Calu3 (cell line): ENCODE measurements at regions not wholly inside any gene's neighbourhood (a gene's known extent, or its start where the extent isn't known, plus 50 kb on each side); places are given as distances from the start of the nearest gene placed in this dataset.

ENCODE experiments used
- BruUV-seq: library from RNA; stranded (reverse); fragments of 400-500 nt; replicated peaks from 2 replicates; lab custom pipeline; 2021; lab: Mats Ljungman, UMichigan
- CTCF ChIA-PET: fragments of 300-600 bp; sonication (Branson Sonifier 250); formaldehyde crosslinking; loops from one replicate; lab custom pipeline; 2022; ENCODE audit warnings: antibody characterized with exemption; lab: Charles Lee
- DNase-seq: peaks from one replicate; pipeline ENCODE4 v3.0.0; 2022
- H3K27ac Mint-ChIP-seq: one replicate; pipeline ENCODE4 v1.8.0; 2022; ENCODE audit warnings: mixed read lengths; ENCODE audit not compliant: unreplicated experiment
- H3K27me3 Mint-ChIP-seq: one replicate; pipeline ENCODE4 v1.8.0; 2022; ENCODE audit warnings: mixed read lengths; ENCODE audit not compliant: unreplicated experiment
- H3K36me3 Mint-ChIP-seq: one replicate; pipeline ENCODE4 v1.8.0; 2022; ENCODE audit warnings: mild to moderate bottlenecking, moderate library complexity, mixed read lengths; ENCODE audit not compliant: insufficient read depth, unreplicated experiment
- H3K4me1 Mint-ChIP-seq: one replicate; pipeline ENCODE4 v1.8.0; 2022; ENCODE audit warnings: mild to moderate bottlenecking, low read depth, mixed read lengths; ENCODE audit not compliant: unreplicated experiment
- H3K4me3 Mint-ChIP-seq: one replicate; pipeline ENCODE4 v1.8.0; 2022; ENCODE audit warnings: mild to moderate bottlenecking, low read depth, moderate library complexity, mixed read lengths; ENCODE audit not compliant: unreplicated experiment
- H3K9me3 Mint-ChIP-seq: one replicate; pipeline ENCODE4 v1.8.0; 2022; ENCODE audit warnings: low read depth, mixed read lengths; ENCODE audit not compliant: unreplicated experiment
- intact Hi-C: fragments of 100-400 bp; cut with micrococcal nuclease; formaldehyde crosslinking; loops from one replicate; pipeline ENCODE4 v1.10.0; 2022; ENCODE audit not compliant: unreplicated experiment
- TF ChIP-seq, protein P1 (sequence below): fragments of 200-600 bp; IDR thresholded peaks from one replicate; pipeline ENCODE4 v1.8.0; 2022; ENCODE audit warnings: antibody characterized with exemption; ENCODE audit not compliant: unreplicated experiment

DNA sequence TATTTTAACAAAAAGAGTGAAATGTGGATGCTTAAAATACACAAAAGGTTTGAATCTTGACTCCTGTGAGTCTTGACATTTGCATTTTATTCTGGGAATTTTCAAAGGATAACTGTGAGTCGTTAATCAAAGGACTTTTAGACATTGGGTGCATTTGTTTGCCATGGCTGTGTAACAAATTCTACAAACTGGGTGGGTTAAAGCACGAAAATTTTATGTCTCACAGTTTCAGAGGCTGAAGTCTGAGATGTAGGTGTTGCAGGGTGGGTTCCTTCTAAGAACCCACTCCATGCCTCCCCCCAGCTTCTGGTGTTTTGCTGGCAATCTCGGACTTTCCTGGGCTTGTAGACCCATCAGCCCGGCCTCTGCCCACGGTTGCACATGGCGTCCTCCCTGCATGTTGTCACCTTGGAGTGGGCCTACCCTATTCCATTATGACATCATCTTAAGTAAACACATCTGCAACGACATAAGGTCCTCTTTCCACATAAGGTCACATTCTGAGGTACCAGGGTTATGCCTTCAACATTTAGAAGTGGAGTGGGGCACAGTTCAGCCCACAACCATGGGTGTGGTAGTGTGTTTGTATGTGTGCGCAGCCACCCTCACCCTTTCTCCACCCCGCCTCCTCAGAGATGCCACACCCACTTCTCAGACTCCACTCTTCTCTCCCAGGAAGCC lies 113.1 kb downstream of the FOXA2 start:
- intact Hi-C loops: no loop called here
- Mint-ChIP-seq H3K9me3 (no peaks in the 10 kb centered on the region), H3K27ac (no peak overlapping the region), H3K4me1 (peaks cover 2% of the 10 kb centered on the region), H3K4me3 (no peak overlapping the region), H3K27me3 (no peaks in the 10 kb centered on the region), H3K36me3 (no peaks in the 10 kb centered on the region)
- no peak for DNase-seq
- TF ChIP-seq, protein P1, sequence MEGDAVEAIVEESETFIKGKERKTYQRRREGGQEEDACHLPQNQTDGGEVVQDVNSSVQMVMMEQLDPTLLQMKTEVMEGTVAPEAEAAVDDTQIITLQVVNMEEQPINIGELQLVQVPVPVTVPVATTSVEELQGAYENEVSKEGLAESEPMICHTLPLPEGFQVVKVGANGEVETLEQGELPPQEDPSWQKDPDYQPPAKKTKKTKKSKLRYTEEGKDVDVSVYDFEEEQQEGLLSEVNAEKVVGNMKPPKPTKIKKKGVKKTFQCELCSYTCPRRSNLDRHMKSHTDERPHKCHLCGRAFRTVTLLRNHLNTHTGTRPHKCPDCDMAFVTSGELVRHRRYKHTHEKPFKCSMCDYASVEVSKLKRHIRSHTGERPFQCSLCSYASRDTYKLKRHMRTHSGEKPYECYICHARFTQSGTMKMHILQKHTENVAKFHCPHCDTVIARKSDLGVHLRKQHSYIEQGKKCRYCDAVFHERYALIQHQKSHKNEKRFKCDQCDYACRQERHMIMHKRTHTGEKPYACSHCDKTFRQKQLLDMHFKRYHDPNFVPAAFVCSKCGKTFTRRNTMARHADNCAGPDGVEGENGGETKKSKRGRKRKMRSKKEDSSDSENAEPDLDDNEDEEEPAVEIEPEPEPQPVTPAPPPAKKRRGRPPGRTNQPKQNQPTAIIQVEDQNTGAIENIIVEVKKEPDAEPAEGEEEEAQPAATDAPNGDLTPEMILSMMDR: no peak
- CTCF ChIA-PET: no interaction called here
- no TSS peak for BruUV-seq

DNA sequence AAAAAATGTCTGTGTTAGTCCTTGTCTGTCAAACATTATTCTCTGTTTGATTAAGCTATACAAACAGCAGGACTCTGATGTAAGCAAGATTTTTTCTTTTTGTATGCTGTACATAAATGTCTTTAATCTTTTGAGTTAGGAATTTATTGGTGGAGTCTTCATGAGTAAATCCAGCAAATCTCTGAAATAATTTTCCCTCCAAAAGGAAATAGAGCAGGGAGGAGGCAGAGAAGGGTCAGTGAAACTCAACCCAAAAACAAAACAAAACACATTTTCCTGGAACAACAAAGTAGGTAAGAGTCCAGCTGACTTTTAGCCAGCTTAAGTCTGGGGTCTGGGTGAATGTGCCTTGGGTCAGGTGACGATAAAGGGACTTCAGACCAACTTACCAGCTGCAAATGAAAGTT lies 113.7 kb downstream of the FOXA2 start:
- H3K27ac Mint-ChIP-seq: no peak overlapping the region

DNA sequence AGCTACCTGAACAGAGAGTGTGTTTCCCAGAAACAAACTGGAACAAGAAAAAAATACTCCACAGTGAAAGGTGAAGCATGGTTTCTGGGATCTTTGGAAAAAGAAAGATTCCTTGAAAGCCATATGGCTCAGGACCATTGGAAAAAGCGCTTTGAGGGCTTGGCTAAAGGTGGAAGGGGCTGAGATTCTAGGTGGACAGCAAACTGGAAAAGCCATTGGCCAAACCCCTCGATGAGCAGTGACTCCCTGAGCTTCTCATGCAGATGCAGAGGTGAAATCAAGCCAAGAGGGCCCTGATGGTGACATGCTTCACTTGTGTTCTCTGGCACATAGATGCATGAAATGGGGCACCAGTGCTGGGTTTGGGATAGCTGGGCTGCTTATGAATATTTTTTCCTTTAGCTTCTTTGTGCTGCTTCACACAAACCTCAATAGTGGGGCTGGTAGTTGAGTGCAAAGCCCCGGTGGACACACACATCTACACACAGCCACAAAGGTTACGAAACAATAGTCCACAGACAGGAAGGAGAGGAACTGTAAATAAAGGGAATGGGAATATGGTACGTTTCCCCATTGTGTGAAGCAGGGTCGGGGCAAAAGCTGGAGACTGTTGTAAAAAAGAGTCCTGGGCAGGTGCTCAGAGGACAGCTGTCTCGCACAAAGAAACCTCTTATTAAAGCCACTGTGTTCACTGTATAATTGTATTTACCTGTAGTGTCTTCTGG lies 117.8 kb downstream of the FOXA2 start:
- Mint-ChIP-seq H3K4me3 (no peak overlapping the region), H3K9me3 (no peaks in the 10 kb centered on the region), H3K4me1 (peaks cover 24% of the 10 kb centered on the region)

More for the DNA sequence above, 113.7 kb downstream of the FOXA2 start:
- BruUV-seq: no TSS peak
- Mint-ChIP-seq H3K4me3 (no peak overlapping the region), H3K27me3 (no peaks in the 10 kb centered on the region), H3K9me3 (no peaks in the 10 kb centered on the region), H3K36me3 (no peaks in the 10 kb centered on the region), H3K4me1 (peaks cover 9% of the 10 kb centered on the region)
- intact Hi-C loops: no loop called here
- TF ChIP-seq, protein P1: no peak
- CTCF ChIA-PET: no interaction called here
- no peak for DNase-seq

DNA sequence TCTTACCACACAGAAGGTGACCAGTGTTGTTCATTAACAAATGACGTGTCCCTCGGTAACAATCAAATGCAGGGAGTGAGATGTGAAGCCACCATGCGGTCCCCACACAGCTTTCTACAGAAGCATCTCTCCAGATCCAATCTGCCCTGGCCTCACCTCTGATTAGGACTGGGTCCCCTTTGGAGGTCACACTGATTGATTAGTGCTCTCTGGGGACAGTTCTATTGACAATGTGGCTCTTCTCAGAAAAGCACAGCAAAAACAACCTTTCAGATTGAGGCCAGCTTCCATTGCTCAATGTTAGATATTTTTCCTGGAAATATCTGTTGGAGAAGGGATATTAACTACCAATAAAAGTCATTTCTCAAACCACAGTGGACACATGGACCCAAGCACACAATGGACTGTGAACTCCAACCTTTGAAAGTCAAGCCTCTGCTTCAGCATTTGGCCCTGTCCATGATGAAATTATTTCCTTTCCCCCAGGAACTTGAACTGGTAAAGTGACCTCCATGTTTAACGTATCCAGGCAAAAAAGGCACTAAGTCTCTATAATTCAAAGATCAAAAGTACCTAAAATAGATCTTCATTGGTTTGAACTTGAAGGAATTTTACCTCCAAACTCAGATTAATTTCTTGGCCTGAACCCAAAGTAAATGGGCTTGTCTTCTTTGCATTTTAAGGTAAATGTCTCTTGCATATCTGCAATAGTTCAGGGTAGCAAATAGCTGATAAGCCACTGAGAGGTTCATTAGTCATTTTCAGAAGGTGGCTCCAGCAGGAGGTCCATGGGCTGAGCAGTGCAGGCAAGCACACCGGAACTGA lies 118.5 kb downstream of the FOXA2 start:
- CTCF ChIA-PET: no interaction called here
- no TSS peak for BruUV-seq
- Mint-ChIP-seq H3K9me3 (no peaks in the 10 kb centered on the region), H3K27ac (no peak overlapping the region), H3K36me3 (no peaks in the 10 kb centered on the region), H3K4me1 (peaks cover 24% of the 10 kb centered on the region), H3K4me3 (no peak overlapping the region), H3K27me3 (no peaks in the 10 kb centered on the region)
- intact Hi-C loops: loop anchor here (10.0 kb wide), 1 partner anchor 99 kb away; no protein-coding TSS in a partner anchor
- DNase-seq: no peak
- TF ChIP-seq, protein P1: no peak

More for the DNA sequence above, 117.8 kb downstream of the FOXA2 start:
- Mint-ChIP-seq H3K27me3 (no peaks in the 10 kb centered on the region), H3K36me3 (no peaks in the 10 kb centered on the region), H3K27ac (no peak overlapping the region)
- CTCF ChIA-PET: no interaction called here
- TF ChIP-seq, protein P1: no peak
- intact Hi-C loops: loop anchor here (10.0 kb wide), 1 partner anchor 98 kb away; no protein-coding TSS in a partner anchor
- no TSS peak for BruUV-seq
- DNase-seq: no peak
